Activated CD4-positive, alpha-beta T cell treated with anti-CD3 and anti-CD28 coated beads for 24 hours (primary cell): ENCODE measurements at regions not wholly inside any gene's neighbourhood (a gene's known extent, or its start where the extent isn't known, plus 50 kb on each side); places are given as distances from the start of the nearest gene placed in this dataset.
"Not testable (repeated sequence)": the region's sequence is repeated elsewhere in the genome, so short reads cannot be mapped to it uniquely, and the experiment has no call there.

ENCODE experiments used
- DNase-seq, 2 donors: peaks; one replicate each; pipeline ENCODE4 v3.0.0-alpha.2; 2020; ENCODE audit warnings: low read depth in 2 of 2

DNA sequence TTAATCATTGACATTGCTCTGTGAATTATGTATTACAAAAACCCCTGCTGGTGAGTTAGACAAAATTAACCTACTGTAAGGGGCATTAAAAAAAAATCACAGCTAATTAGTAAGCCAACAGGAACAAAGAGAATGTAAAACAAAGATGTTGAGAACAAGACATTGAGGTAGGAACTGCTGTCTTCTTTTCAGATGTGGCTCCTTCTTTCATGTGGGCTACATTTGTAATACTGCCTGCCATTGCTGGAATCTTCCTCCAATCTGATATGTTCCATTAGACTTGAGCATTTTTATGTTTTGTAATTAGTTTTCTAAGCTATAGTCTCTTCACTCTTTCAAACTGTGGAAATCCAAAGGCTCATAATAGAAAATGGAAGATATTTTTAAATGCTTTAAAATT, 353.0 kb downstream of the ADGRL2 start:
- no peak for DNase-seq

DNA sequence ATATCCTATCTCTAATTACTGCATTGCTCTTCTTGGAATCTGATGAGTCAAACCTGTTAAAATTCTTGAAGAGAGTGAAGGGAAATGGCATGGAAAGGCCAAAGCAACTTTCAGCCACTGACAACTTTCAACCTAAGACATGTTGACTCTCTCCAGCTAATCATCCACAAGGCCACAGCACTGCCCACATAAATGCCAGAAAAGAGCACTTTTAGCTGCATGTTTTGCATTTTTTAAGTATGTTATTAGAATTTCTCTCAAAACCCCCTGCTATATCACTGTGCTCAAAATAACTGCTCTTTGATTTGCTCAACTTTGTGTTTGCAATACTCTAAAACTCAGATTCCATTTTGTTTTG, 352.5 kb downstream of the ADGRL2 start:
- DNase-seq = no peak

DNA sequence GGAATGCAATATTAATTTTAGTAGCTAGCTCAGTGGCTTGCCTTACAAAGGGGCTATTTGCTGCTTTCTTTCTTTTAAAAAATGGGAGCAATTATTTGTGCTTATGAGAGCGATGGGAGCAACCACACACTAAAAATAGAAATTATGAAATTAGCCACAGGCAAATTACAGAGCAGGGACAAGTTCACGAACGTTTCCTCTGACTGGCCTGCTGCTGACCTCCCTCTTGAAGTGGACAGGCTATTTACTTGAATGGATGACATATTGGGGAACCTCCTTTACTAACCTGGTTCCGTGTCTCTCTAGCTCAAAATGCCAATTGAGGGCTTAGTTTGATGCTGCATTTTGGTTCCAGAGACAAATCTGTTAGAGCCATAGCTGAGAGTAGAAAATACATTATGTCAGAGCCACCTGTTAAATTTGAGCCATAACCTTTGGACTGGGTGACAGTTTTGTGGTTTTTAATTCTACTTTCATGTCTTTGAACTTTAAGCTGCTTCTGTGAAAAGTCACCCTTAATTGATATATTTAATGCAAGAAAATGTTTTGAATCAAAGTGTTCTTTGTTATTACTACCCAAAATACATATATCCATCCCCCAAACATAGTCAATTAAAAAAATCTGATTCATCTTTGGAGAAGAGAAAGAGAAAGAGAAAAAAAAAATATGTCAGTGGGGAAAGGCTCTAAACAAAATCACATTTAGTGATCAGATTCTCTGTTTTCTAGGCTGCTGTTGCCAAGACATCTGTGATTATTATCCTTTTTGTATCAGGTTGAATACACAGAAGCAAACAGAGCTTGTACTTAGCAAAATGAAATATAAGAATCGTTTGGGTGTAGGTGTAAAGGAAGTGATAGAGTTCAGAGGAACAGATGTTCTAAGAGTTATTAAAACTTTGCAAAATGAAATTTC, 351.9 kb downstream of the ADGRL2 start:
- no peak for DNase-seq

DNA sequence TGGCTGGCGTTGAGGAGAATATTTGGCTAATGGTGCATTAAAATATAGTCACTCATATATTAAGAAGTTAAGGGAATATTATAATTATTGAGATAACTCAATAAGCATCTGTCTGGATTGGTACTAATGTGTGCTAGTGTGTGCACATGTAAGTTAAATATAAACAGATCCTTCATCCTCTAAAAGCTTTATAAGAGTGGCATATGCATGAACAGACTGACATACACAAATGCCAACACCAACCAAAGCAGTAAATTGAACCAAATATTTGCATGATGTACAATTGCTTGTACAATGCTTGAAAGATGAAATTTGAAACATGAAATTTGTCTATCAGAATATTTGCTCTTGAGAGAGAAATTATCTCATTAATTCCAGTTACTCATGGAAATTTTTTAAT, 344.9 kb downstream of the ADGRL2 start:
- no peak for DNase-seq

DNA sequence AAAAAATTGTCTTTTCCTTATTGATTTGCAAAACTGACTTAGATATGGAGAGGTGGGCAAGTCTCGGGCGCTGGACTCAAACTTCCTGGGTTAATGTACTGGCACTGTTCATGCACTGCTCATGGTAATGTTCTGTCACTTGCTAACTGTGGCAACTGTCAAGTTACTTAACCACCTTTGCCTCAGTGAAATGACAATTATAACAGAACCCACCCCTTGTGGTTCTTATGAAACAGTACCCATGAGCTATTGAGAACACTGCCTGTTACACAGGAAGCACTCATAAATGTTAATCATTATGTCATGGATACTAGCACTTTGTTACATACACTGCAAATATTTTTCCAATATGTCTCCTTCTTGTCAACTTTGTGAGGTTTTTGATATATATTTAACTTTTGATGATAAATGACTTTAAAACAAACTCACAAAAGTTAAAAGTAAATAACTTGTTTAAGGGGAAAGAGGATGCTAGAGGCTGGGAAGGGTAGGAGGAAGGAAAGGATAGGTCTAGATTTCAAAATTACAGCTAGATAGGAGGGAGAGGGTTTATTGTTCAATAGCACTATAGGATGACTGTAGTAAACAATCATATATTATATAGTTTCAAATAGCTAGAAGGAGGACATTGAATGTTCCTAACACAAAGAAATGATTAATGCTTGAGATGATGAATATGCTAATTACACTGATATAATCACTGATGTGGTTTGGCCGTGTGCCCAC, 342.5 kb downstream of the ADGRL2 start:
- DNase-seq = no peak

DNA sequence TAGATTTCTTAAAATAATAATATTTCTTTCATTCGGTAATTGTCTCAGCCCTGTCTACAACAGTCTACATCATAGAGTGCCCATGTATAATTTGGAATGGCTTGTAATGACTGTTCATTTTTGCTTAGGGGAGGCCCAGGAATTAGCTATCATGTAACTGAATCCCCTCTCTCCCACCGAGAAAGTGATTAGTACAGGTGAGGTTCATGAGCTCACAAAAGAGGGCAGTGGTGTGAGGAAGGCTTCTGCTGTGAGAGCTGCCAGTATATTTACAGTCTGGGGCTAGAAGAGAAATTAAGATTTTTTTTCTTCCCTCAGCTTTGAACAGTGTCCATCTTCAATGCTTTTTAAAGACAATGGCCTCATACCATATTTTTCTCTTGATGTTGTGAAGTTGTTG, 340.7 kb downstream of the ADGRL2 start:
- no peak for DNase-seq

DNA sequence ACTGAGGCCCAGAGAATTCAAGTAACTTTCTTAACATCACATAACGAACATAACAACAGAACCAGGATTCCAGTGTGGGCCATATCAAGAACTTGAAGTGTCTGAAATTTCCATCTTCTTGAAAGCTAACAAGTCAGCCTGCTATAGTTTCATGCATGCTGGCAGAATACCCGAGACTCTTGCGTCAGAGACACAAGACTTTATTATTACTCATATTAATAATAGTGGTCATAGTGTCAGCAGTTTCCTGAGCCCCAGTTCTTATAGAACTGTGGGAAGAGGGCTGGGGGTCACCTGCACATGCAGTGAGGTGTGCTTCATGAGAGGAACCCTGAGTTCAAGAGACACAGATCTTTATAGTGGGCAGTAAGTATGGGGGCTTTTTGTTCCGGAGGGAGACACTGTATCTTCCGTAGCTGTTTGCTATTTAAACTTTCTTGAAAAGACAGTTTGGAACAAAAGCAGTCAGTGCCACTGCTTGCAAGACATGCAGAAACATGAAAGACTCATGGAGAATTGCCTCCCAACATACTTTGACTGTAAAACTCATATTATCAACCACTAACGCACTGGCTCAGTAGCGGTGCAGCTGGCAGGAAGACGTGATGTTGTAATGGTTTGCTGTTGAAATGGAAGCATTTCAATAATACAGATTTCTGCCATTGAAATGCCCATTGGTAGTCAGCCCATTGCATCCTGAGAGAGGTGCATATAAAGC, 339.2 kb downstream of the ADGRL2 start:
- DNase-seq = no peak

DNA sequence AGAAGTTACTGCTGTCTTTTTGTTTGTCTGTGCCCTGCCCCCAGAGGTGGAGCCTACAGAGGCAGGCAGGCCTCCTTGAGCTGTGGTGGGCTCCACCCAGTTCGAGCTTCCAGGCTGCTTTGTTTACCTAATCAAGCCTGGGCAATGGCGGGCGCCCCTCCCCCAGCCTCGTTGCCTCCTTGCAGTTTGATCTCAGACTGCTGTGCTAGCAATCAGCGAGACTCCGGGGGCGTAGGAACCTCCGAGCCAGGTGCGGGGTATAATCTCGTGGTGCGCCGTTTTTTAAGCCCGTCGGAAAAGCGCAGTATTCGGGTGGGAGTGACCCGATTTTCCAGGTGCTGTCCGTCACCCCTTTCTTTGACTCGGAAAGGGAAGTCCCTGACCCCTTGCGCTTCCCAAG, 335.6 kb downstream of the ADGRL2 start:
- not testable (repeated sequence) for DNase-seq

DNA sequence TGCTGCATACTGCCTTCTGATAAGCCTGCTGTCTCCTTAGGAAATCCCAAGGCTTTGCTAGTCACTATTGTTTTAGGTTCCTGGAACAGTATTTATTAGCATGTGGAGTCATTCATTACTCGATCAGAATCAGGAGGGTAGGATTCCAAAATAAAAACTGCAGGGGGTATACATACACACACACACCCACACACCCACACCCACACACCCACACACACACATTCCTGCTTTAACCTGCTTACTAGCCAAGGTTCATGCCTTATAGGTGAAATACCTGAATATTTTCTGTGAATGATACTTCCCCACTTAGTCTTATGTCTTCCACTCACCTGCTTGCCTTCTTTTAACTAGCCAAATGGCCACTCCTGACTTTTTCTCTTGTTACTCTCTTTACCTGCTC, 325.1 kb downstream of the ADGRL2 start:
- DNase-seq = no peak

DNA sequence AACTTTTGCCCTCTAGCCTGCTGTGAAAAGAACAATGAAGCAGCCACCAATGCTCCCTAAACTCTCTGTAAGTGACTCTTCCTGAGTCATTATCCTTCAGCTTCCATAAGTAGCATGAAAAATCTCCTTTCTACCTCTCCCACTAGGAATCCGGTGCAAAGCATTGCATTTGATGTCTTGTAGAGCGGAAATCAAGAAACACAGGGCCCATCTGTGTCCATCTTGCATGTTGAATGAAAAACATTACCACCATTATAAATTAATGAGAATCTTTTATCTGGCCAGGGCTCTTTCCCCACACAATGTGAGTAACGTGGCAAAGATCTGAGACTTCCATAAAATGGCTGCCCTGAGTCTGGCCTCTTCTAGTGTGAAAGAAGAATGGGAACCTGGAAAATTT, 324.4 kb downstream of the ADGRL2 start:
- no peak for DNase-seq

DNA sequence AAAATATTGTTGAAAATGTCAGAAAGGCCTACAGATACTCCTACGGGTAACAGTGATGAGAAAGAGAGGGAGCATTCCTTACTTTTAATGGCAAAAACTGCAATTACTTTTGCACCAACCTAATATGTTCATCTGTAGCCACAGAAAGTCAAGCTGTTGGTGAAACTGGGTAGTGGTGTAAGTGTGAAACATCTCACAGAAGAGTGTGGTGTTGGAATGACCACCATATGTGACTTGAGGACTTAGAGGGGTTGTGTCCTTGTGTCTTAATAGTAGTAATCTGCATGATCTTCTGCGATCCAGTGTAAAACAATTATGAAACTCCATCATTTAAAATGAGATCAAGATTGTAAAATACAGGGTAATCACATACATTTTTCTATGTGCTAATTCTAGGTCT, 320.7 kb downstream of the ADGRL2 start:
- DNase-seq = no peak

DNA sequence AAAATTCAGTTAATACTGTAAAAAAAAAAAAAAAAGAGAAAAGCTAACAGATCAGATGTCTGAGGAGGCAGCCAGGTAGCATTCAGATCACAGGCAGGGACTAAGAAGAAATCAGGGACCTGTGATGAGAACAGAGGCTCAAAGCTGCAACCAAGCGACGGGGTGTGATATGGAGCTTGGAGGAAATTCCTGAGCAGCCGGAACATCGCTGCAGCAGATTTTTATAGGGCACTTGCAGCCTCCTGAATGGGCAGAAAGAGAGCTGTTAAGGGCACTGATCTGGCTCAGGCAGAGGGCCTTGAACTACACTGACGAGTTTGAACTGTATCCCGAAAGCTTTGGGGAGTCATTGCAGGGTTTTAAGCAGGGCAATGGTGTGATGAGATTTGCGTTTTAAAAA, 315.4 kb downstream of the ADGRL2 start:
- DNase-seq = no peak

DNA sequence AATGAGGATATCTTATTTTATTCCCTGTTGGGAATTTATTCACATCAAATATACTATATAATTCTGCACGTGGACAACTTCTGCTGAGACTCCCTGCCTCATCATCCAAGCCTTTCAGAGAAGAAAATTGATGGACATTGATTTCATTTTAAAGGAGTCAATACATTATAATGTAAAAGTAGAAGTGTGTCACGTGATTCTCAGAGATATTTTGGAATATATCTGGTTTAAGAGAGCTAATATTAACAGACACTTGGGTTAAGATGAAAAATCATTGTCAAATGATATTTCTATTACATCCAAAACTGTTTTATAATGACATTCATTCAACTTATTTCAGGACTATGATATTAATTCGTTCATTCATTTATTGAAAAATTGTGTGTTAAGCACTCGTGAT, 314.2 kb downstream of the ADGRL2 start:
- no peak for DNase-seq

DNA sequence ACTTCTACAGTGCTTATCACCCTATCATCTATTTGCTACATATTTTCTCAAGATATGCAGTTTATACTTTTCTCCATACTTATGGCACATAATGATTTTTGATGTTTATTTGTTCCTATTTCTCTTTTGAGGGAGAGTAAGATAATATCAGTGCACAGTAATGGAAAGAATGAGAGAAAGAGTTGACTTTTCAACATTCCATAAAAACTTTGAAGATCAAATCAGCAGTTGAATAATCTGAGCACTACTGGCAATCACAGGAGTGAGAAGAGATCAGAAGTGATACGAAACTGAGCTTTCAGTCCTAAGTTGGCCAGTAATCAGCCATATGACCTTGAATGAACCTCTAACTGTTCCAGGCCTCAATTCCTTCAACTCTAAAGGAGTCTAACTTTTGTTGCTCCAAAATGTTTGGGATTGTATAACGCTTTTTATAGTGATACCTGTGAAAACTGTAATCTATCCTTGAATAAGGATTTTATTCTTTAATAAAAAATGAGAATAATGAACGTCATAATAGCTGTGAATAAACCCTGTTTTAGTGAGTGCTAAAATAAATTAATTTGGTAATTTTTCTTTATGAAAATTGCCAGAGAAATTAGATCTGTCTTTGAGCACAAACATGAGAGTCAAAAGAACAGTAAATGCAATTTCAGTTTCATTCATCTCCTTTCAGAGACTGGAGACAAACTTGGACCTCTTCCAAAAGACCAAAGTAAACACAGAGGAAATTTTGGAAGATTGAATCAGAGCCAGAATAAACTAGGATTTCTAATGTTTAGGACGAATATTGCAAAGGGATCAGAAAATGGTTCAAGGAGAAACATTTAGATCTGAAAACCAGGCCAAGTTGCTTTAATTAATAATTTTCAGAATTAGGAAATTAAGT, 309.9 kb downstream of the ADGRL2 start:
- no peak for DNase-seq

DNA sequence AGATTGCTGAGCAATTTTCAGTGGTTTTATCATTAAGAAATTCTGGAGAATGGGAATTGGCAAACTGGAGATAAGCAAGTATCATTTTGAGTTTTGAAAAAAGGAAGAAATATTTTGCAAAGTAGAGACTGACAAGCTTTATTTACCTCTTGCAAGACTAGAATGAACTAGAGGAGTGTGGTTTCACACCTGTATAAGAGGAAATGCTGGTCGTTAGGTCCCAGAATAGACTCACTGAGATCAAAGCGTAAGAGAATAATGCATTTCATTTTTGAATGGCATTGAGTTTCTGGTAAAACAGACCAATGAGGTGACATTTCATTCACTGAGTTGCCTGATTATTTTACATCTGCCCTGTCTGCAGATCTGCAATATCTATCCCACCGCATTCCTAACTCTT, 308.1 kb downstream of the ADGRL2 start:
- DNase-seq = no peak

DNA sequence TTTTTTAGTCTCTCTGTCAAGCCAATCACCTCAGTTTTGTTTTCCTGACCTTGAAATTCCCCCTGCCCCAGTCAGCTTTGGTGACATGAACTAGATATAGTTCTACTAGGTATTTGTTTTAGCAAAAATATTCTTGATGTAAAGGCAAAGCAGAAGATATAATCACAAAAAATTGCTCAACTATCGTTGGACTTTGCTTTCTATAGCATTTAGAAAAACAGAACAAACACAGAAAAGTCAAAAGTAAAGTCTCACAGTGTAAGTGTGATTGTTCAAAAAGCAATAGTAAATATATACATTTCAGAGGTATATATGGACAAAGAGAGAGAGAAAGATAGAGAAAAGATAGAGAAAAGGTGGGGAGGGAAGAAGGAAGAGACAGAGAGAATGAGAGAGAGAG, 305.9 kb downstream of the ADGRL2 start:
- no peak for DNase-seq

DNA sequence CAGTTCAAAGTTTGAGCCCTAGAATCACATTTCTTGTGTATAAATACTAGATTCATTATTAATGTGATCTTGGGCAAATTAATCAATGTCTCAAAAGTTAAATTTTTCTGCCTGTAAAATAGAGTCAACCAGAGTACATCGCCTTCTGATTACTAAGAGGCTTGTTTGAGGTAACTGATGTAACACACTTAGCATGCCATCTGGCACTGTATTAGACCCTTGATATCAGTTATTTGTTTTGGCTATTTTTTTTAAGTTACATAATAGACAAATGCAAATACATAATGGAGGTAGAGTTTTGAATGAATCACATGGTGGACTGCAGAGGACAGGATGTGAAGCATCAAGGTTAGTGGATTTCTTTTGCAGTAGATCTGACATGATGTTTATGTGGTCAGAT, 298.4 kb downstream of the ADGRL2 start:
- DNase-seq = no peak

DNA sequence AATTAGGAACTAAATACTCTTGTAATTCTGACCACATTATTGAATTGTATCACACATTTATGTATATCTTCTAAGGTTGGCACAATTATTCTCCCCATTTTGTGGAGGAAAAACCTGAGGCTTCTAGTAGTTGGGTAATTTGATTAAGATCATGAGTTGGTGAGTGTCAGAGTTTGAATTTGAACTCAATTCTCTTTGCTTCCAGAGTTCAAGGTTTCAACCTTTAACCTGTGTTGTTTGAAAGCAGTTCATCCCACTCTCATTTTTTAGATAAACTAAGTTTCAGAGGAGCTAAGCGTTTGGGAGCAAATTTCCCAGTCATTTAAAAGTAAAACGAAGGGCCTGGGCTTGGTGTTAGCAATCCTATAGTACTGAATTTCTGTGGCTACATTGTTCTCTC, 293.4 kb downstream of the ADGRL2 start:
- no peak for DNase-seq

DNA sequence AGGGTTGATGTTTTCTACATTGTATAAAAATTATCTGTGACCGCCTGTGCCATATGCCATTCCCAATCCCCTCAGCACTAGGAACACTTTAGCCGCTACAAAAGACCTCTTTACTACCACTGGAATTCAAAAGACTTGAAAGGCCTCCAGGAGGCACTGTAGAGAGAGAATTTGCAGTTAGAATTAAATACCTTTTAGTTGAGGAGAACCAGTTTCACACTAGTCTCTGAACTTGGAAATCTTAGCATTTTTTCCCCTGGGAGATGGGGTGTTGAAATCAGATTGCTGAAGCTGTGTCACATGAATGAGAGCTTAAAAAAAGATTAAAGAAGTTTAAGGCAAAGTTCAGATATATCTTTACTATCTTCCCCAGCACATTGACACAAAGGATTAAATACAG, 291.0 kb downstream of the ADGRL2 start:
- no peak for DNase-seq

DNA sequence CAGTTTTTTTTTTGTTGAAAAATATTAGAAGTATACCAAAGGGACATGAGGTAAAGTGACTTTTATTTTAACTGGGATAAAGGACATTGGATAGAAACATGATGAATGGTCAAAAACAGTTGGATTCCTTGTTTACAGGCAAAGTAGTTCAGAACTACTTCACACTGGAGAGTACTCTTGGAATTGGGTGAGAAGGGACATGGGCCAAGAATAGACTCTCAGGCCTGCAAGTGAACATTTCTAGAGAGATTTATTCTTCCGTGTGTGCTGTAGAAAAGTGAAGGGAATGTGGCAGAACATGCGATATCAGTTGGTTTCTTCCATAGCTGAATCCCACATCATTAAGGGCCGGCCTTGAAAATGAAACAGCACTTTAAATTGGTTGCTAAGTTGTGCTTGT, 290.5 kb downstream of the ADGRL2 start:
- no peak for DNase-seq

DNA sequence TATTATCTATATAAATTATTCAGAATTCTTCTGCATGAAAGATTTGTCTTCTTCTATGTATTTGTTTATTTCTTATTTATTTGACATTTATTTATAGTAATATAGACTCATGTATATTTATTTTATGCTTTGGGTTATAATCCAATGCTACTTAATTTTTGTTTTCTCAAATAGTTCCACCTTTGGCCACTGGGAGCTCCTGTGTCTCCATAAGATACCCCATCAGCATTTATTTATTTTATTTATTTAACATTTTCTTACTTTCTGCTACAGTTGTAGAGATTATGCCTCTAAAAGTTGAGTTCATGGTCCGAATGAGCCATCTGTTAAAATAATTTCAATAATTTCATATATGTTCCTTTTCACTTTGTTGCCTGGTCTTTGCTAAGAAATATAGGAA, 289.4 kb downstream of the ADGRL2 start:
- DNase-seq = no peak

DNA sequence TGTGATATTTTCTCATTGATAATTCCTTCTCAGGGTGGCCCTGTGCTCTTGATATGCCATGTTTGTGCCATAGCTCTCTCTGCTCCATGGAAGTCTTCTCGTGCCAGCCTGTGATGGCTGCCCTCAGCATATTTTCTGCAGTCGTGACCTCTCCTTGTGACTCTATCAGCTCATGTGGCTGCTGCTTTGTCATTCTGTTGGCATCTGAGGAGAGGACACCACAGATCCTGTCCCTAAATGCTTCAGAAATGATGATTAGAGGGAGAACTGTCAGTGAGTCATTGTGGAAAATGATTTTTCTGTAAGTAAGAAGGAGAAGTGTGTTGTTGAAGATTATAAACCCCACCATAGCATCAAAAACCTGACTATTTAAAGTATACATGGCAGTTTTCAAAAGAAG, 286.0 kb downstream of the ADGRL2 start:
- no peak for DNase-seq
